Aorta (tissue), 5 donors: ENCODE measurements at regions not wholly inside any gene's neighbourhood (a gene's known extent, or its start where the extent isn't known, plus 50 kb on each side); places are given as distances from the start of the nearest gene placed in this dataset.

ENCODE experiments used
- ATAC-seq: fragments of 200-7000 bp; cut with Tn5 transposase; one replicate; pipeline ENCODE4 v1.9.1; 2022; ENCODE audit warnings: moderate library complexity; ENCODE audit not compliant: low FRiP score
- DNase-seq, 2 donors: peaks; one replicate each; pipeline ENCODE4 v3.0.0-alpha.2; 2020
- H3K27ac ChIP-seq, 2 donors: one replicate each; pipeline ENCODE4 v1.5.1; 2013; ENCODE audit warnings: low read length in 2 of 2, mild to moderate bottlenecking in 2 of 2, moderate library complexity in 2 of 2, control low read depth in 1 of 2, inconsistent platforms in 1 of 2, low read depth in 1 of 2
- H3K27me3 ChIP-seq, 2 donors: one replicate each; pipeline ENCODE4 v1.6.1; 2013; ENCODE audit warnings: control low read depth in 1 of 2, low read length in 1 of 2, mild to moderate bottlenecking in 1 of 2, moderate library complexity in 1 of 2; ENCODE audit not compliant: insufficient read depth in 2 of 2, control insufficient read depth in 1 of 2
- H3K36me3 ChIP-seq, 2 donors: one replicate each; pipeline ENCODE4 v1.6.1; 2013; ENCODE audit warnings: control low read depth in 1 of 2, low read length in 1 of 2, mild to moderate bottlenecking in 1 of 2; ENCODE audit not compliant: insufficient read depth in 2 of 2, control insufficient read depth in 1 of 2
- H3K4me1 ChIP-seq, 2 donors: one replicate each; pipeline ENCODE4 v1.6.1; 2013; ENCODE audit warnings: low read length in 2 of 2, control low read depth in 1 of 2, mild to moderate bottlenecking in 1 of 2, moderate library complexity in 1 of 2; ENCODE audit not compliant: insufficient read depth in 2 of 2, control insufficient read depth in 1 of 2
- H3K4me3 ChIP-seq, 2 donors: one replicate each; pipeline ENCODE4 v1.5.1; 2013; ENCODE audit warnings: low read length in 2 of 2, control low read depth in 1 of 2, mild to moderate bottlenecking in 1 of 2
- H3K9me3 ChIP-seq: one replicate; pipeline ENCODE4 v1.6.1; 2013; ENCODE audit warnings: mild to moderate bottlenecking, low read length; ENCODE audit not compliant: control insufficient read depth
- WGBS, 2 donors: extraction: QIAGEN DNeasy Blood & Tissue Kit; methylation state at CpG; one replicate each; pipeline ENCODE4 v1.1.7; 2013; 5-methylcytosine and 5-hydroxymethylcytosine counted together
- intact Hi-C, 2 donors: fragments of 100-400 bp; cut with DNase I; formaldehyde crosslinking; loops; one replicate each; pipeline versions ENCODE4 v1.14.2 to v1.15.0; 2022
- donor health status: healthy with polysubstance abuse.
- donor health status: Bipolar disorder and iron deficiency.
- donor health status: DM: no; HTN: no; CAD: no.
- donor health status: DM: no; HTN: no; CAD: no.
- donor health status: DM: yes; HTN: yes; CAD: no.

- no peak overlapping the region for H3K4me3 ChIP-seq
- no peak for ATAC-seq
- intact Hi-C loops, result no loop called here
- WGBS, 2 donors, result 56 to 72% methylated on average over 7 of the region's 7 CpGs
- no peak for DNase-seq
- no peaks in the 10 kb centered on the region for H3K4me1 ChIP-seq
- no peaks in the 10 kb centered on the region for H3K27me3 ChIP-seq
- peaks cover 3% of the 10 kb centered on the region for H3K9me3 ChIP-seq
- H3K27ac ChIP-seq, result no peak overlapping the region
- no peaks in the 10 kb centered on the region for H3K36me3 ChIP-seq
These were observed 364.2 kb upstream of the CLINT1 start for GRCh38 chr5:158223054-158223600.

- H3K36me3 ChIP-seq, result no peaks in the 10 kb centered on the region
- ATAC-seq, result no peak
- 63 to 72% methylated on average over 3 of the region's 3 CpGs for WGBS, 2 donors
- H3K9me3 ChIP-seq, result no peaks in the 10 kb centered on the region
- intact Hi-C loops, result no loop called here
- H3K27ac ChIP-seq, result no peak overlapping the region
- H3K27me3 ChIP-seq, result no peaks in the 10 kb centered on the region
- H3K4me1 ChIP-seq, result no peaks in the 10 kb centered on the region
- DNase-seq, result no peak
- no peak overlapping the region for H3K4me3 ChIP-seq
These were observed 354.0 kb upstream of the CLINT1 start for GRCh38 chr5:158212917-158213316.

DNA sequence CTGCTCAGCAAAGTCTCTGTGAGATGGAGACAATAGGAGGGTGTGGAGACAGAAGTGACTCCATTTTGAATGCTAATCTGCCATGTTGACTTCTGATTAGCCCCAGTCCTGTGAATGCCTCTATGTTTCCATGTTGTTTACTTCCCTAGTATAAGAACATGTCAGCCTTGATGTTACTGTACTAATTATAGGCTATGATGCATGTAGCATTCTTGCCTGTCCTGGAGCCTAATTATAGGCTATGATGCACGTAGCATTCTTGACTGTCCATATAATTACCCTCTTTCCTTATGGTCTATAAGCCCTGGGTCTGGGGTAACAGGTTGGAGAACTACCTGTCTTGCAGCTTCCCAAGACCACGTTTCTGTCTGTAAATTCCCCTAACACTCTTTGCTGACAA is 353.3 kb upstream of the CLINT1 start:
- Histone ChIP-seq H3K36me3 (no peaks in the 10 kb centered on the region), H3K4me3 (no peak overlapping the region), H3K27ac (no peak overlapping the region), H3K9me3 (no peaks in the 10 kb centered on the region), H3K27me3 (no peaks in the 10 kb centered on the region), H3K4me1 (no peaks in the 10 kb centered on the region)
- no peak for DNase-seq
- intact Hi-C loops, result no loop called here
- ATAC-seq, result no peak
- 77 to 81% methylated on average over 2 of the region's 2 CpGs for WGBS, 2 donors

DNA sequence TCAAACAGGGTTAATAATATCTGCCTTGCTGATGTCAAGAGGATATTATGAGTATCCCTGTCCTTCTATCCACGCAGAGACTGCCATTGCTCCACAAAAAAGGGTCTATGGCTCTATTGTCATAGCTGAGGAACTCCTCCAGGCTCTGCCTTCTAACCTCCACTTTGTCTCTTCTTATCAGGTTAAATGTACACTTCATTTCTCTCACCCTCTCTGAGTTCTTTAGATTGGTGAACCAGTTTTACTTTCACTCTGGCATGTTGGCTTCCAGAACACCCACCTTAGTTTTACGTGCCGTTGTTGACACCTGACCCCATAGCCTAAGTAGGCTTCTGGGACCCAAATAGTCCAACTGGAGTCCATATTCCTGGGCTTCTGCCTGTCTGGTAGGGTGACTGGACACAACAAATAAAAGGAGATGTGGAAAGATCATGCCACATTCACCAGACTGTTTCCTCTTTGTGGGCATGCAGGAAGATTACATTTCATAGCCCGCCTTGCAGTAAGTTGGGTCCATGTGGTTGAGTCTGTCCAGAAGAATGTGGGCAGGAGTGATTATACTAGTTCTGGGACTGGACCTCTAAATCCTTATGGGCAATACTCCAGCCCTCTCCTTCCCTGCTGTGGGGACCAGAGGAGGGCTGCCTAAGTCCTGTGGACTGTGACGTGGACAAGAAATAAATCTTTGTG is 350.4 kb upstream of the CLINT1 start:
- no peak for ATAC-seq
- no peak for DNase-seq
- intact Hi-C loops, result no loop called here

GRCh38 chr5:158207733-158208132 is 348.8 kb upstream of the CLINT1 start:
- no peak for ATAC-seq
- no peaks in the 10 kb centered on the region for H3K9me3 ChIP-seq

More for the DNA sequence above, 350.4 kb upstream of the CLINT1 start:
- H3K27ac ChIP-seq, result no peak overlapping the region
- H3K9me3 ChIP-seq, result no peaks in the 10 kb centered on the region
- H3K27me3 ChIP-seq, result no peaks in the 10 kb centered on the region
- H3K4me1 ChIP-seq, result no peaks in the 10 kb centered on the region
- H3K4me3 ChIP-seq, result no peak overlapping the region
- H3K36me3 ChIP-seq, result no peaks in the 10 kb centered on the region
- WGBS, 2 donors, result 93% methylated on average over 5 of the region's 5 CpGs

GRCh38 chr5:158205992-158206391 is 347.0 kb upstream of the CLINT1 start:
- intact Hi-C loops, result no loop called here
- H3K27me3 ChIP-seq, result no peaks in the 10 kb centered on the region
- H3K9me3 ChIP-seq, result no peaks in the 10 kb centered on the region
- no peak for ATAC-seq
- H3K4me3 ChIP-seq, result no peak overlapping the region
- WGBS, 2 donors, result 88 to 91% methylated on average over 2 of the region's 2 CpGs
- H3K27ac ChIP-seq, result no peak overlapping the region
- DNase-seq, result no peak
- H3K4me1 ChIP-seq, result no peaks in the 10 kb centered on the region
- no peaks in the 10 kb centered on the region for H3K36me3 ChIP-seq

More at GRCh38 chr5:158207733-158208132, 348.8 kb upstream of the CLINT1 start:
- no peak overlapping the region for H3K27ac ChIP-seq
- no peaks in the 10 kb centered on the region for H3K36me3 ChIP-seq
- no peaks in the 10 kb centered on the region for H3K4me1 ChIP-seq
- H3K4me3 ChIP-seq, result no peak overlapping the region
- no peaks in the 10 kb centered on the region for H3K27me3 ChIP-seq
- intact Hi-C loops, result no loop called here
- DNase-seq, result no peak
- WGBS, 2 donors, result 92 to 93% methylated on average over 10 of the region's 10 CpGs

DNA sequence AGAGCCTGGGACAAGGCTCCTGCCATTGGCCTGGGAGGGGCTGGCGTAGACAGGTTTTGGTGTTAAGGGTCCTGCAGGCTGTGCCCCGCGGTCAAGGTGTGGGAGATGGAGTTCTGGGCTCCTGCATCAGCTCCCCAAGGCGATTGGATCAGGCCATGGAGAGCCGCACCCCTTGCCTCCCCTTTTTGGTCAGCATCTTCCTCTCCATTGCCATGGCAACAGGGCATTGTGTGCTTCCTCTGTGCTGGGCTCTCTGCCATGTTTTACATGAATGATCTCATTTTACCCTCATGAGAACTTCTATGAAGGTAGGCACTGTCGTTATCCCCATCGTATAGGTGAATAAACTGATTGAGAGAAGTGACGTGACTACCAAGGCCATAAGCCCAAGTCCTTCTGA is 344.3 kb upstream of the CLINT1 start:
- H3K27me3 ChIP-seq, result no peaks in the 10 kb centered on the region
- ATAC-seq, result no peak
- WGBS, 2 donors, result 84 to 87% methylated on average over 8 of the region's 8 CpGs

DNA sequence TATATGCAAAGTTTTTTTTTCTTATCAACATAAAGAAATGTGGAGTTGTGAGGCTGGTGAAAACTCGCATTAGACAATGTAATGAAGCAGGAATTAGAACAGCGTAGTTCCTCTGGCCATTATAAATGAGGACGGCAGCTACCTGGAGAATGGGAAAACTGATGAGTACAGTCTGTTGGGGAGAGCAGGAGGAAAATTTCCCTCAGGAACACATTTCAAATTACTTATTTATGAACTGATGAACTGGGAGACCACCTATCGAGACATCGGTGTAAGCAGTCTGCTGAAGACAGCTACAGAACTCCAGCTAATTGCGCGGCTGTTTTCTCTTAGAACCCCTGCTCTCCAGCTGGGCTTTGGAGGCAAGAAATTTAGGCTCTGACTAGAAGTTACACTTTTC is 343.9 kb upstream of the CLINT1 start:
- no peak overlapping the region for H3K27ac ChIP-seq
- intact Hi-C loops, result no loop called here
- no peak overlapping the region for H3K4me3 ChIP-seq
- H3K4me1 ChIP-seq, result no peaks in the 10 kb centered on the region
- ATAC-seq, result no peak
- no peaks in the 10 kb centered on the region for H3K27me3 ChIP-seq
- no peak for DNase-seq
- no peaks in the 10 kb centered on the region for H3K36me3 ChIP-seq
- no peaks in the 10 kb centered on the region for H3K9me3 ChIP-seq
- WGBS, 2 donors, result 81 to 92% methylated on average over 7 of the region's 7 CpGs

More for the DNA sequence above, 344.3 kb upstream of the CLINT1 start:
- no peak for DNase-seq
- intact Hi-C loops, result no loop called here
- H3K4me3 ChIP-seq, result no peak overlapping the region
- H3K36me3 ChIP-seq, result no peaks in the 10 kb centered on the region
- no peaks in the 10 kb centered on the region for H3K9me3 ChIP-seq
- no peak overlapping the region for H3K27ac ChIP-seq
- no peaks in the 10 kb centered on the region for H3K4me1 ChIP-seq

DNA sequence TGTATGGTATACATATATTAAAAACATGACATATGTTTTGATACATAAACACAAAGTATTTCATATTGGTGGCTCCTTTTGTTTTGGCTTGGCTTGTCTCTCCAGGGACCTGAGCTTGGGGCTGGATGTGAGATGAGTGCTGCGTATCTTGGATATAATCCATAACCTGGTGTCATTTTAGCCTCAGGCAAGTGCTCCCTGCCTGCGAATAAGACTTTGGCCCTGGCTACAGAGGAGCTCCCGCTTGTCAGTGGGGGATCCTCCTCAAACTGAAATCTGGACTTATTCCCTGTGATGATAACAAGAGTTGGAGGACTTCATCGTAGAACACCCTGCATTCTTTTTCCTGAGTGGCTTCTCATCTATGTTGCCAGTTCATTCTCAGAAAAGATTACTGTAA is 341.7 kb upstream of the CLINT1 start:
- 77 to 86% methylated on average over 4 of the region's 4 CpGs for whole genome bisulfite sequencing, 2 donors
- Histone ChIP-seq H3K9me3 (no peaks in the 10 kb centered on the region), H3K27me3 (no peaks in the 10 kb centered on the region), H3K4me3 (no peak overlapping the region), H3K27ac (no peak overlapping the region), H3K36me3 (no peaks in the 10 kb centered on the region), H3K4me1 (no peaks in the 10 kb centered on the region)
- DNase-seq (no peak), ATAC-seq (no peak)
- intact Hi-C loops, result no loop called here
